ENCODE measurements at regions not wholly inside any gene's neighbourhood (a gene's known extent, or its start where the extent isn't known, plus 50 kb on each side); places are given as distances from the start of the nearest gene placed in this dataset.

DNA sequence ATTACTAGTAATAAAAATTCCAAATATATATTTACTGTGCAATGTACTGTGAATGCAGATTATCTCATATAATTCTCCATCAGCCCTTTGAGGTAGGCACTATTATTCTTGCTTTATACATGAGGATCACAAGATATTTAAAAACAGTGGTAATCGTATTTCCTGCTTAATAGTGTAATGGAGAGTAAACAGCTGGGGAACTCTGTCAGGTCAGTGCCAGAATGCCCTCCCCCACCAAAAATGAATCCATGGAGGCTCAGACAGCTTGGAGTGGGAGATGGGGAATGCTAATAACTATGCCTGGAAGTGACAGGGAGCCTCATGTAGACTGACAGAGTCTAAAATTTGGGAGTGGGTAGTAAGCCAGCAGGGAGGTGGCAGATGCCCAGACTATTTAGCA lies 153.6 kb downstream of the PAH start:
- Histone ChIP-seq H2BK15ac (ENCODE audit: low read length) (no peak overlapping the region), H4K20me1 (replicated peaks in 1 of 2; ENCODE audit: control insufficient read depth in 1 of 2, insufficient read depth in 2 of 2, low read length in 2 of 2) (no peaks in the 10 kb centered on the region), H3K4me2 (ENCODE audit: insufficient read depth in 1 of 2, low read depth in 2 of 2, low read length in 2 of 2) (no peak overlapping the region), H3K9ac (replicated peaks in 1 of 4; ENCODE audit: extremely low read depth in 1 of 4, low read depth in 3 of 4, low read length in 3 of 4) (no peak overlapping the region), H2BK20ac (ENCODE audit: low read length) (no peak overlapping the region), H3K79me2 (ENCODE audit: control insufficient read depth in 1 of 2, insufficient read depth in 2 of 2, low read length in 2 of 2) (no peaks in the 10 kb centered on the region), H2BK5ac (ENCODE audit: low read depth, low read length) (no peak overlapping the region), H3K27me3 (replicated peaks in 1 of 4; ENCODE audit: control insufficient read depth in 3 of 4, extremely low read depth in 1 of 4, insufficient read depth in 3 of 4, low read length in 3 of 4) (no peaks in the 10 kb centered on the region), H3K23ac (ENCODE audit: insufficient read length) (no peak overlapping the region), H2AK5ac (ENCODE audit: low read depth, low read length) (no peak overlapping the region), H3K36me3 (ENCODE audit: control insufficient read depth in 2 of 4, insufficient read depth in 4 of 4, low read length in 3 of 4) (no peaks in the 10 kb centered on the region), H4K91ac (replicated peaks; ENCODE audit: insufficient read length, low read length) (no peak overlapping the region), H2AFZ (ENCODE audit: low read length) (no peak overlapping the region), H3K56ac (replicated peaks; ENCODE audit: insufficient read length, low read depth, low read length) (no peak overlapping the region), H2BK12ac (ENCODE audit: low read depth, low read length) (no peak overlapping the region), H2BK120ac (replicated peaks; ENCODE audit: low read depth, low read length) (no peak overlapping the region), H4K5ac (ENCODE audit: insufficient read length, low read depth, low read length) (no peak overlapping the region), H3K27ac (ENCODE audit: low read depth, low read length) (no peak overlapping the region), H3K9me3 (ENCODE audit: insufficient read depth in 2 of 2, low read depth in 1 of 2, low read length in 1 of 2) (no peaks in the 10 kb centered on the region), H3K23me2 (ENCODE audit: low read depth, low read length) (no peaks in the 10 kb centered on the region; the same call in 1 of the 2 replicates), H3K79me1 (ENCODE audit: low read depth, low read length) (no peaks in the 10 kb centered on the region), H3K18ac (ENCODE audit: extremely low read depth, low read length) (no peak overlapping the region), H3K14ac (ENCODE audit: insufficient read length) (no peak overlapping the region), H3K4ac (replicated peaks; ENCODE audit: insufficient read length, low read depth, low read length) (no peak overlapping the region), H3K4me3 (ENCODE audit: extremely low read depth in 1 of 4, insufficient read depth in 2 of 4, low read depth in 3 of 4, low read length in 4 of 4) (no peak overlapping the region), H4K8ac (ENCODE audit: extremely low read depth, insufficient read depth, low read length) (no peak overlapping the region), H3K4me1 (replicated peaks in 1 of 4; ENCODE audit: control insufficient read depth in 3 of 4, insufficient read depth in 4 of 4, low read length in 3 of 4) (no peaks in the 10 kb centered on the region)
- ChIA-PET CTCF (ENCODE audit: partially characterized antibody) (interaction anchor here (0.6 to 2.7 kb wide), 4 partner anchors 47 to 594 kb away, joined by 3 to 10 read pairs (median 6); no protein-coding TSS in a partner anchor), POLR2A (ENCODE audit: partially characterized antibody) (no interaction called here)
- no peak for FAIRE-seq
- DNase-seq (ENCODE audit: low read depth in 1 of 2, low spot score in 2 of 2) = no peak
- 95% methylated on average over 1 of the region's 1 CpG; no CpG with 5 or more reads in 1 of the 2 experiments for WGBS, 2 experiments (ENCODE audit: extremely low coverage in 1 of 2, insufficient coverage in 1 of 2, insufficient read length in 1 of 2, insufficient replicate concordance in 2 of 2, low coverage in 1 of 2, low lambda C conversion rate in 2 of 2, missing lambda C conversion rate in 1 of 2)
- TF ChIP-seq, protein P1, sequence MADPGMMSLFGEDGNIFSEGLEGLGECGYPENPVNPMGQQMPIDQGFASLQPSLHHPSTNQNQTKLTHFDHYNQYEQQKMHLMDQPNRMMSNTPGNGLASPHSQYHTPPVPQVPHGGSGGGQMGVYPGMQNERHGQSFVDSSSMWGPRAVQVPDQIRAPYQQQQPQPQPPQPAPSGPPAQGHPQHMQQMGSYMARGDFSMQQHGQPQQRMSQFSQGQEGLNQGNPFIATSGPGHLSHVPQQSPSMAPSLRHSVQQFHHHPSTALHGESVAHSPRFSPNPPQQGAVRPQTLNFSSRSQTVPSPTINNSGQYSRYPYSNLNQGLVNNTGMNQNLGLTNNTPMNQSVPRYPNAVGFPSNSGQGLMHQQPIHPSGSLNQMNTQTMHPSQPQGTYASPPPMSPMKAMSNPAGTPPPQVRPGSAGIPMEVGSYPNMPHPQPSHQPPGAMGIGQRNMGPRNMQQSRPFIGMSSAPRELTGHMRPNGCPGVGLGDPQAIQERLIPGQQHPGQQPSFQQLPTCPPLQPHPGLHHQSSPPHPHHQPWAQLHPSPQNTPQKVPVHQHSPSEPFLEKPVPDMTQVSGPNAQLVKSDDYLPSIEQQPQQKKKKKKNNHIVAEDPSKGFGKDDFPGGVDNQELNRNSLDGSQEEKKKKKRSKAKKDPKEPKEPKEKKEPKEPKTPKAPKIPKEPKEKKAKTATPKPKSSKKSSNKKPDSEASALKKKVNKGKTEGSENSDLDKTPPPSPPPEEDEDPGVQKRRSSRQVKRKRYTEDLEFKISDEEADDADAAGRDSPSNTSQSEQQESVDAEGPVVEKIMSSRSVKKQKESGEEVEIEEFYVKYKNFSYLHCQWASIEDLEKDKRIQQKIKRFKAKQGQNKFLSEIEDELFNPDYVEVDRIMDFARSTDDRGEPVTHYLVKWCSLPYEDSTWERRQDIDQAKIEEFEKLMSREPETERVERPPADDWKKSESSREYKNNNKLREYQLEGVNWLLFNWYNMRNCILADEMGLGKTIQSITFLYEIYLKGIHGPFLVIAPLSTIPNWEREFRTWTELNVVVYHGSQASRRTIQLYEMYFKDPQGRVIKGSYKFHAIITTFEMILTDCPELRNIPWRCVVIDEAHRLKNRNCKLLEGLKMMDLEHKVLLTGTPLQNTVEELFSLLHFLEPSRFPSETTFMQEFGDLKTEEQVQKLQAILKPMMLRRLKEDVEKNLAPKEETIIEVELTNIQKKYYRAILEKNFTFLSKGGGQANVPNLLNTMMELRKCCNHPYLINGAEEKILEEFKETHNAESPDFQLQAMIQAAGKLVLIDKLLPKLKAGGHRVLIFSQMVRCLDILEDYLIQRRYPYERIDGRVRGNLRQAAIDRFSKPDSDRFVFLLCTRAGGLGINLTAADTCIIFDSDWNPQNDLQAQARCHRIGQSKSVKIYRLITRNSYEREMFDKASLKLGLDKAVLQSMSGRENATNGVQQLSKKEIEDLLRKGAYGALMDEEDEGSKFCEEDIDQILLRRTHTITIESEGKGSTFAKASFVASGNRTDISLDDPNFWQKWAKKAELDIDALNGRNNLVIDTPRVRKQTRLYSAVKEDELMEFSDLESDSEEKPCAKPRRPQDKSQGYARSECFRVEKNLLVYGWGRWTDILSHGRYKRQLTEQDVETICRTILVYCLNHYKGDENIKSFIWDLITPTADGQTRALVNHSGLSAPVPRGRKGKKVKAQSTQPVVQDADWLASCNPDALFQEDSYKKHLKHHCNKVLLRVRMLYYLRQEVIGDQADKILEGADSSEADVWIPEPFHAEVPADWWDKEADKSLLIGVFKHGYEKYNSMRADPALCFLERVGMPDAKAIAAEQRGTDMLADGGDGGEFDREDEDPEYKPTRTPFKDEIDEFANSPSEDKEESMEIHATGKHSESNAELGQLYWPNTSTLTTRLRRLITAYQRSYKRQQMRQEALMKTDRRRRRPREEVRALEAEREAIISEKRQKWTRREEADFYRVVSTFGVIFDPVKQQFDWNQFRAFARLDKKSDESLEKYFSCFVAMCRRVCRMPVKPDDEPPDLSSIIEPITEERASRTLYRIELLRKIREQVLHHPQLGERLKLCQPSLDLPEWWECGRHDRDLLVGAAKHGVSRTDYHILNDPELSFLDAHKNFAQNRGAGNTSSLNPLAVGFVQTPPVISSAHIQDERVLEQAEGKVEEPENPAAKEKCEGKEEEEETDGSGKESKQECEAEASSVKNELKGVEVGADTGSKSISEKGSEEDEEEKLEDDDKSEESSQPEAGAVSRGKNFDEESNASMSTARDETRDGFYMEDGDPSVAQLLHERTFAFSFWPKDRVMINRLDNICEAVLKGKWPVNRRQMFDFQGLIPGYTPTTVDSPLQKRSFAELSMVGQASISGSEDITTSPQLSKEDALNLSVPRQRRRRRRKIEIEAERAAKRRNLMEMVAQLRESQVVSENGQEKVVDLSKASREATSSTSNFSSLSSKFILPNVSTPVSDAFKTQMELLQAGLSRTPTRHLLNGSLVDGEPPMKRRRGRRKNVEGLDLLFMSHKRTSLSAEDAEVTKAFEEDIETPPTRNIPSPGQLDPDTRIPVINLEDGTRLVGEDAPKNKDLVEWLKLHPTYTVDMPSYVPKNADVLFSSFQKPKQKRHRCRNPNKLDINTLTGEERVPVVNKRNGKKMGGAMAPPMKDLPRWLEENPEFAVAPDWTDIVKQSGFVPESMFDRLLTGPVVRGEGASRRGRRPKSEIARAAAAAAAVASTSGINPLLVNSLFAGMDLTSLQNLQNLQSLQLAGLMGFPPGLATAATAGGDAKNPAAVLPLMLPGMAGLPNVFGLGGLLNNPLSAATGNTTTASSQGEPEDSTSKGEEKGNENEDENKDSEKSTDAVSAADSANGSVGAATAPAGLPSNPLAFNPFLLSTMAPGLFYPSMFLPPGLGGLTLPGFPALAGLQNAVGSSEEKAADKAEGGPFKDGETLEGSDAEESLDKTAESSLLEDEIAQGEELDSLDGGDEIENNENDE (IDR thresholded peaks at IDR 0.05; ENCODE audit: insufficient replicate concordance, low read length) = no peak

Measured in H1 (cell line).